ENCODE measurements at regions not wholly inside any gene's neighbourhood (a gene's known extent, or its start where the extent isn't known, plus 50 kb on each side); places are given as distances from the start of the nearest gene placed in this dataset.

GRCh38 chr18:72339976-72340375 lies 204.2 kb downstream of the CBLN2 start (continued):
- TF ChIP-seq, protein P1, sequence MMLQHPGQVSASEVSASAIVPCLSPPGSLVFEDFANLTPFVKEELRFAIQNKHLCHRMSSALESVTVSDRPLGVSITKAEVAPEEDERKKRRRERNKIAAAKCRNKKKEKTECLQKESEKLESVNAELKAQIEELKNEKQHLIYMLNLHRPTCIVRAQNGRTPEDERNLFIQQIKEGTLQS (CRISPR knock-in tag; conservative IDR thresholded peaks at IDR 0.05) = no peak
- TF ChIP-seq STAT6 (CRISPR knock-in tag; conservative IDR thresholded peaks at IDR 0.05; ENCODE audit: low read depth) (no peak), TEAD4 (CRISPR knock-in tag; IDR thresholded peaks at IDR 0.05) (no peak), ZNF512 (CRISPR knock-in tag; IDR thresholded peaks at IDR 0.05; ENCODE audit: borderline replicate concordance) (no peak)

GRCh38 chr18:72336786-72337185 lies 207.4 kb downstream of the CBLN2 start:
- Mint-ChIP-seq H3K9me3 (peaks cover 65% of the 10 kb centered on the region), H3K27ac (no peak overlapping the region), H3K4me3 (no peak overlapping the region), H3K4me1 (peaks cover 6% of the 10 kb centered on the region), H3K36me3 (peaks cover 34% of the 10 kb centered on the region), H3K27me3 (ENCODE audit: low read depth) (peaks cover 5% of the 10 kb centered on the region)
- DNase-seq (ENCODE audit: low spot score) = no peak
- no peak for ATAC-seq
- ChIA-PET CTCF (no interaction called here), POLR2A (no interaction called here)
- TF ChIP-seq STAT6 (CRISPR knock-in tag; conservative IDR thresholded peaks at IDR 0.05; ENCODE audit: low read depth) = no peak
- no peak for TF ChIP-seq MYBL2 (CRISPR knock-in tag; IDR thresholded peaks at IDR 0.05)
- no peak for TF ChIP-seq GABPB1 (CRISPR knock-in tag; IDR thresholded peaks at IDR 0.05)
- TF ChIP-seq NR3C1 (CRISPR knock-in tag; conservative IDR thresholded peaks at IDR 0.05; ENCODE audit: low read depth) = no peak
- TF ChIP-seq, protein P2, sequence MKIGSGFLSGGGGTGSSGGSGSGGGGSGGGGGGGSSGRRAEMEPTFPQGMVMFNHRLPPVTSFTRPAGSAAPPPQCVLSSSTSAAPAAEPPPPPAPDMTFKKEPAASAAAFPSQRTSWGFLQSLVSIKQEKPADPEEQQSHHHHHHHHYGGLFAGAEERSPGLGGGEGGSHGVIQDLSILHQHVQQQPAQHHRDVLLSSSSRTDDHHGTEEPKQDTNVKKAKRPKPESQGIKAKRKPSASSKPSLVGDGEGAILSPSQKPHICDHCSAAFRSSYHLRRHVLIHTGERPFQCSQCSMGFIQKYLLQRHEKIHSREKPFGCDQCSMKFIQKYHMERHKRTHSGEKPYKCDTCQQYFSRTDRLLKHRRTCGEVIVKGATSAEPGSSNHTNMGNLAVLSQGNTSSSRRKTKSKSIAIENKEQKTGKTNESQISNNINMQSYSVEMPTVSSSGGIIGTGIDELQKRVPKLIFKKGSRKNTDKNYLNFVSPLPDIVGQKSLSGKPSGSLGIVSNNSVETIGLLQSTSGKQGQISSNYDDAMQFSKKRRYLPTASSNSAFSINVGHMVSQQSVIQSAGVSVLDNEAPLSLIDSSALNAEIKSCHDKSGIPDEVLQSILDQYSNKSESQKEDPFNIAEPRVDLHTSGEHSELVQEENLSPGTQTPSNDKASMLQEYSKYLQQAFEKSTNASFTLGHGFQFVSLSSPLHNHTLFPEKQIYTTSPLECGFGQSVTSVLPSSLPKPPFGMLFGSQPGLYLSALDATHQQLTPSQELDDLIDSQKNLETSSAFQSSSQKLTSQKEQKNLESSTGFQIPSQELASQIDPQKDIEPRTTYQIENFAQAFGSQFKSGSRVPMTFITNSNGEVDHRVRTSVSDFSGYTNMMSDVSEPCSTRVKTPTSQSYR (CRISPR knock-in tag; IDR thresholded peaks at IDR 0.05) = no peak
- TF ChIP-seq MXD4 (CRISPR knock-in tag; IDR thresholded peaks at IDR 0.05; ENCODE audit: borderline replicate concordance) = no peak
- TF ChIP-seq OVOL2 (CRISPR knock-in tag; IDR thresholded peaks at IDR 0.05; ENCODE audit: borderline replicate concordance) = no peak
- TF ChIP-seq ERG (CRISPR knock-in tag; IDR thresholded peaks at IDR 0.05) = no peak
- TF ChIP-seq, protein P3, sequence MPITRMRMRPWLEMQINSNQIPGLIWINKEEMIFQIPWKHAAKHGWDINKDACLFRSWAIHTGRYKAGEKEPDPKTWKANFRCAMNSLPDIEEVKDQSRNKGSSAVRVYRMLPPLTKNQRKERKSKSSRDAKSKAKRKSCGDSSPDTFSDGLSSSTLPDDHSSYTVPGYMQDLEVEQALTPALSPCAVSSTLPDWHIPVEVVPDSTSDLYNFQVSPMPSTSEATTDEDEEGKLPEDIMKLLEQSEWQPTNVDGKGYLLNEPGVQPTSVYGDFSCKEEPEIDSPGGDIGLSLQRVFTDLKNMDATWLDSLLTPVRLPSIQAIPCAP (CRISPR knock-in tag; IDR thresholded peaks at IDR 0.05) = no peak
- TF ChIP-seq ZNF232 (CRISPR knock-in tag; IDR thresholded peaks at IDR 0.05) = no peak
- TF ChIP-seq ZSCAN18 (CRISPR knock-in tag; IDR thresholded peaks at IDR 0.05) = no peak
- TF ChIP-seq MAX (CRISPR knock-in tag; IDR thresholded peaks at IDR 0.05) = no peak
- no peak for TF ChIP-seq ZNF121 (CRISPR knock-in tag; IDR thresholded peaks at IDR 0.05)
- TF ChIP-seq, protein P4, sequence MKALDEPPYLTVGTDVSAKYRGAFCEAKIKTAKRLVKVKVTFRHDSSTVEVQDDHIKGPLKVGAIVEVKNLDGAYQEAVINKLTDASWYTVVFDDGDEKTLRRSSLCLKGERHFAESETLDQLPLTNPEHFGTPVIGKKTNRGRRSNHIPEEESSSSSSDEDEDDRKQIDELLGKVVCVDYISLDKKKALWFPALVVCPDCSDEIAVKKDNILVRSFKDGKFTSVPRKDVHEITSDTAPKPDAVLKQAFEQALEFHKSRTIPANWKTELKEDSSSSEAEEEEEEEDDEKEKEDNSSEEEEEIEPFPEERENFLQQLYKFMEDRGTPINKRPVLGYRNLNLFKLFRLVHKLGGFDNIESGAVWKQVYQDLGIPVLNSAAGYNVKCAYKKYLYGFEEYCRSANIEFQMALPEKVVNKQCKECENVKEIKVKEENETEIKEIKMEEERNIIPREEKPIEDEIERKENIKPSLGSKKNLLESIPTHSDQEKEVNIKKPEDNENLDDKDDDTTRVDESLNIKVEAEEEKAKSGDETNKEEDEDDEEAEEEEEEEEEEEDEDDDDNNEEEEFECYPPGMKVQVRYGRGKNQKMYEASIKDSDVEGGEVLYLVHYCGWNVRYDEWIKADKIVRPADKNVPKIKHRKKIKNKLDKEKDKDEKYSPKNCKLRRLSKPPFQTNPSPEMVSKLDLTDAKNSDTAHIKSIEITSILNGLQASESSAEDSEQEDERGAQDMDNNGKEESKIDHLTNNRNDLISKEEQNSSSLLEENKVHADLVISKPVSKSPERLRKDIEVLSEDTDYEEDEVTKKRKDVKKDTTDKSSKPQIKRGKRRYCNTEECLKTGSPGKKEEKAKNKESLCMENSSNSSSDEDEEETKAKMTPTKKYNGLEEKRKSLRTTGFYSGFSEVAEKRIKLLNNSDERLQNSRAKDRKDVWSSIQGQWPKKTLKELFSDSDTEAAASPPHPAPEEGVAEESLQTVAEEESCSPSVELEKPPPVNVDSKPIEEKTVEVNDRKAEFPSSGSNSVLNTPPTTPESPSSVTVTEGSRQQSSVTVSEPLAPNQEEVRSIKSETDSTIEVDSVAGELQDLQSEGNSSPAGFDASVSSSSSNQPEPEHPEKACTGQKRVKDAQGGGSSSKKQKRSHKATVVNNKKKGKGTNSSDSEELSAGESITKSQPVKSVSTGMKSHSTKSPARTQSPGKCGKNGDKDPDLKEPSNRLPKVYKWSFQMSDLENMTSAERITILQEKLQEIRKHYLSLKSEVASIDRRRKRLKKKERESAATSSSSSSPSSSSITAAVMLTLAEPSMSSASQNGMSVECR (CRISPR knock-in tag; IDR thresholded peaks at IDR 0.05; ENCODE audit: borderline replicate concordance) = no peak
